ENCODE measurements at regions not wholly inside any gene's neighbourhood (a gene's known extent, or its start where the extent isn't known, plus 50 kb on each side); places are given as distances from the start of the nearest gene placed in this dataset.

GRCh38 chr3:157805538-157805937 lies 300.7 kb downstream of the SHOX2 start:
- H3K4me3 ChIP-seq (ENCODE audit: low read depth, low read length) = no peak overlapping the region
- ChIA-PET CTCF (interaction anchor here (0.5 kb wide), 1 partner anchor 14 kb away, joined by 4 read pairs; no protein-coding TSS in a partner anchor), POLR2A (no interaction called here)
- TF ChIP-seq, protein P1, sequence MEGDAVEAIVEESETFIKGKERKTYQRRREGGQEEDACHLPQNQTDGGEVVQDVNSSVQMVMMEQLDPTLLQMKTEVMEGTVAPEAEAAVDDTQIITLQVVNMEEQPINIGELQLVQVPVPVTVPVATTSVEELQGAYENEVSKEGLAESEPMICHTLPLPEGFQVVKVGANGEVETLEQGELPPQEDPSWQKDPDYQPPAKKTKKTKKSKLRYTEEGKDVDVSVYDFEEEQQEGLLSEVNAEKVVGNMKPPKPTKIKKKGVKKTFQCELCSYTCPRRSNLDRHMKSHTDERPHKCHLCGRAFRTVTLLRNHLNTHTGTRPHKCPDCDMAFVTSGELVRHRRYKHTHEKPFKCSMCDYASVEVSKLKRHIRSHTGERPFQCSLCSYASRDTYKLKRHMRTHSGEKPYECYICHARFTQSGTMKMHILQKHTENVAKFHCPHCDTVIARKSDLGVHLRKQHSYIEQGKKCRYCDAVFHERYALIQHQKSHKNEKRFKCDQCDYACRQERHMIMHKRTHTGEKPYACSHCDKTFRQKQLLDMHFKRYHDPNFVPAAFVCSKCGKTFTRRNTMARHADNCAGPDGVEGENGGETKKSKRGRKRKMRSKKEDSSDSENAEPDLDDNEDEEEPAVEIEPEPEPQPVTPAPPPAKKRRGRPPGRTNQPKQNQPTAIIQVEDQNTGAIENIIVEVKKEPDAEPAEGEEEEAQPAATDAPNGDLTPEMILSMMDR (IDR thresholded peaks at IDR 0.05; ENCODE audit: low read depth, low read length) = no peak
- DNase-seq (ENCODE audit: low read depth, low spot score) = no peak
- H3K27me3 ChIP-seq (ENCODE audit: control insufficient read depth, insufficient read depth, low read length) = no peaks in the 10 kb centered on the region
- H3K27ac ChIP-seq (ENCODE audit: low read depth, low read length) = no peak overlapping the region
- H3K9me3 ChIP-seq (ENCODE audit: control insufficient read depth, insufficient read depth, low read length) = no peaks in the 10 kb centered on the region

DNA sequence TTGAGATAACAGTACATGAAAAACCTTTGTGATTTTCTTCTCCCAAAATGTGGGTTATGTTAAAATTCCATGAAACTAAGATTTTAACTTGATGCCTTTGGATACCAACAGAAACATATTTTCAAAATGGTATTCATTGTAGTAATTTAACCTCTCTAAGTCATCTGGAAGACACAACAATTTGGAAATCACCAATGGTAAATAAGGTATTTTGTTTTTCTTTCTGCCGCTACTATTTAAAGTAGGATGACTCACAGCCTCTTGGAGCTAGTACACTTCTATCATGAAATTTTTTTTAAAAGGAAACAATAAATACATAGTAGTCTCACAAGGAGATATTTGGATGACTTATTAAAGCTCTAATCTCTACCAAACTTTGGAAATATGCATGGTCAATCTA lies 291.6 kb upstream of the VEPH1 start:
- CTCF ChIA-PET = interaction anchor here (1.0 kb wide), 1 partner anchor 188 kb away, joined by 3 read pairs; no protein-coding TSS in a partner anchor
- POLR2A ChIA-PET = interaction anchor here (1.4 kb wide), 1 partner anchor 9 kb away, joined by 5 read pairs; no protein-coding TSS in a partner anchor
- Histone ChIP-seq H3K27ac (ENCODE audit: low read depth, low read length) (no peak overlapping the region), H3K4me3 (ENCODE audit: low read depth, low read length) (no peak overlapping the region), H3K27me3 (ENCODE audit: control insufficient read depth, insufficient read depth, low read length) (no peaks in the 10 kb centered on the region), H3K9me3 (ENCODE audit: control insufficient read depth, insufficient read depth, low read length) (no peaks in the 10 kb centered on the region)
- TF ChIP-seq, protein P1 (IDR thresholded peaks at IDR 0.05; ENCODE audit: low read depth, low read length) = no peak
- DNase-seq (ENCODE audit: low read depth, low spot score) = no peak

DNA sequence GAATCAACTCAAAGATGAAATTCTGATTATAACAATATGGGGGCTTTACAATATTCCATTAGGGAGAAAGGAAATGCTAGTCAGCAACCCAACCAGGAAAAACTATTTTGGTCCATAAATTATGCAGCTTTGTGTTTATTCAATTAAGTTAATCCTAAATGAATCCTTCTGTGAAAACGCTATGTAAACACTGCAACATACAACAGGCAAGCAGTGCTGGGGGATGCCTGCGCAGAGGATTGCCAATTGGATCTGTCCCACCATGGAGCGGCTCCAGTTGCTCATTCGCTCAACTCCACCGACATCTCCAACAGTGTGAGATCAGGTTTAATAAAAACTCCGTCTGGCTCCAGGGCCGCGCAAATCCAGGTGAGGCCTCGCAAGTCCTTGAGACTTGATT lies 290.5 kb upstream of the VEPH1 start:
- ChIA-PET CTCF (interaction anchor here (1.0 kb wide), 1 partner anchor 187 kb away, joined by 3 read pairs; no protein-coding TSS in a partner anchor), POLR2A (no interaction called here)
- H3K9me3 ChIP-seq (ENCODE audit: control insufficient read depth, insufficient read depth, low read length) = no peaks in the 10 kb centered on the region
- no peak overlapping the region for H3K27ac ChIP-seq (ENCODE audit: low read depth, low read length)
- no peak overlapping the region for H3K4me3 ChIP-seq (ENCODE audit: low read depth, low read length)
- no peaks in the 10 kb centered on the region for H3K27me3 ChIP-seq (ENCODE audit: control insufficient read depth, insufficient read depth, low read length)
- TF ChIP-seq, protein P1 (IDR thresholded peaks at IDR 0.05; ENCODE audit: low read depth, low read length) = no peak
- no peak for DNase-seq (ENCODE audit: low read depth, low spot score)

- H3K9me3 ChIP-seq (ENCODE audit: control insufficient read depth, insufficient read depth, low read length) = no peaks in the 10 kb centered on the region
- no peak for DNase-seq (ENCODE audit: low read depth, low spot score)
- H3K4me3 ChIP-seq (ENCODE audit: low read depth, low read length) = no peak overlapping the region
- H3K27me3 ChIP-seq (ENCODE audit: control insufficient read depth, insufficient read depth, low read length) = no peaks in the 10 kb centered on the region
- TF ChIP-seq, protein P1 (IDR thresholded peaks at IDR 0.05; ENCODE audit: low read depth, low read length) = no peak
- no peak overlapping the region for H3K27ac ChIP-seq (ENCODE audit: low read depth, low read length)
- POLR2A ChIA-PET = no interaction called here
- CTCF ChIA-PET = no interaction called here
Measured at GRCh38 chr3:157789162-157789561, 285.9 kb upstream of the VEPH1 start.

- TF ChIP-seq, protein P1 (IDR thresholded peaks at IDR 0.05; ENCODE audit: low read depth, low read length) = no peak
- Histone ChIP-seq H3K27ac (ENCODE audit: low read depth, low read length) (peak overlapping the region; percentile 47), H3K27me3 (ENCODE audit: control insufficient read depth, insufficient read depth, low read length) (no peaks in the 10 kb centered on the region), H3K9me3 (ENCODE audit: control insufficient read depth, insufficient read depth, low read length) (no peaks in the 10 kb centered on the region), H3K4me3 (ENCODE audit: low read depth, low read length) (no peak overlapping the region)
- CTCF ChIA-PET = interaction anchor here (1.2 kb wide), 1 partner anchor 753 kb away, joined by 4 read pairs; no protein-coding TSS in a partner anchor
- POLR2A ChIA-PET = no interaction called here
- DNase-seq (ENCODE audit: low read depth, low spot score) = no peak
Measured at GRCh38 chr3:157786618-157787017, 283.4 kb upstream of the VEPH1 start.

All from AG04450 (cell line).